ENCODE measurements at regions not wholly inside any gene's neighbourhood (a gene's known extent, or its start where the extent isn't known, plus 50 kb on each side); places are given as distances from the start of the nearest gene placed in this dataset.

- H3K4me3 ChIP-seq (ENCODE audit: low read depth, low read length), result no peak overlapping the region
- TF ChIP-seq CTCF (IDR thresholded peaks at IDR 0.05; ENCODE audit: borderline replicate concordance, insufficient read depth, low read depth, low read length), result no peak
Measured at GRCh38 chr9:22286661-22287060, 160.0 kb upstream of the DMRTA1 start.

- TF ChIP-seq CTCF (IDR thresholded peaks at IDR 0.05; ENCODE audit: borderline replicate concordance, insufficient read depth, low read depth, low read length), result no peak
- no peak overlapping the region for H3K4me3 ChIP-seq (ENCODE audit: low read depth, low read length)
Measured at GRCh38 chr9:22288661-22289060, 158.0 kb upstream of the DMRTA1 start.

GRCh38 chr9:22307013-22307711 is 139.5 kb upstream of the DMRTA1 start:
- no peak overlapping the region for H3K4me3 ChIP-seq (ENCODE audit: low read depth, low read length)
- TF ChIP-seq CTCF (IDR thresholded peaks at IDR 0.05; ENCODE audit: borderline replicate concordance, insufficient read depth, low read depth, low read length), result peak; percentile 25; the same call in 1 of the 2 replicates

- no peak overlapping the region for H3K4me3 ChIP-seq (ENCODE audit: low read depth, low read length)
- no peak for TF ChIP-seq CTCF (IDR thresholded peaks at IDR 0.05; ENCODE audit: borderline replicate concordance, insufficient read depth, low read depth, low read length)
Measured at GRCh38 chr9:22308177-22308576, 138.4 kb upstream of the DMRTA1 start.

- no peak for TF ChIP-seq CTCF (IDR thresholded peaks at IDR 0.05; ENCODE audit: borderline replicate concordance, insufficient read depth, low read depth, low read length)
- no peak overlapping the region for H3K4me3 ChIP-seq (ENCODE audit: low read depth, low read length)
Measured at GRCh38 chr9:22316645-22317044, 130.0 kb upstream of the DMRTA1 start.

- H3K4me3 ChIP-seq (ENCODE audit: low read depth, low read length), result no peak overlapping the region
- TF ChIP-seq CTCF (IDR thresholded peaks at IDR 0.05; ENCODE audit: borderline replicate concordance, insufficient read depth, low read depth, low read length), result no peak
Measured at GRCh38 chr9:22331533-22331932, 115.1 kb upstream of the DMRTA1 start.

- H3K4me3 ChIP-seq (ENCODE audit: low read depth, low read length), result no peak overlapping the region
- TF ChIP-seq CTCF (IDR thresholded peaks at IDR 0.05; ENCODE audit: borderline replicate concordance, insufficient read depth, low read depth, low read length), result no peak
Measured at GRCh38 chr9:22332202-22332601, 114.4 kb upstream of the DMRTA1 start.
